Astrocyte of the hippocampus (primary cell): ENCODE measurements at regions not wholly inside any gene's neighbourhood (a gene's known extent, or its start where the extent isn't known, plus 50 kb on each side); places are given as distances from the start of the nearest gene placed in this dataset.
"Not testable (repeated sequence)": the region's sequence is repeated elsewhere in the genome, so short reads cannot be mapped to it uniquely, and the experiment has no call there.

ENCODE experiments used
- DNase-seq: peaks from one replicate; pipeline ENCODE4 v3.0.0; 2011; ENCODE audit warnings: low read depth, low spot score

- DNase-seq, result no peak
These were observed 112.1 kb downstream of the CENPF start for GRCh38 chr1:214715126-214715525.

GRCh38 chr1:214717351-214717750 is 114.4 kb downstream of the CENPF start:
- DNase-seq, result no peak

DNA sequence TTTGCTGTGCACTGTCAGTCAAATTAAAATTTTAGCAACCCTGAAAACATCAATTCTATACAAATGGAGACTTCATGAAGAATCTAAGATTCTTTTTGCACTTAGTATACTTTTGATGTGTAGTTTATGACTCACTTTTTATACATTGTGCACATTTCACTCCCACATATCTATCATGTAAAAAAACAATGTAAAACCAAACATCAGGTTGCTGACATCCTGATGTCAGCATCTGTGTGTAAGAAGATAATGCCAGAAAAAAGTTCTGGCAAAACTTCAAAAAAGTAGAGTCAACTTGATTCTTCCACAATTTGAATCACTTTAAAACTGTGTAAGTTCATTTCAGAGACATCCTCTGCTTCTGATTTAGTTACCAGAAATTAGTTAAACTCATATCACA is 115.7 kb downstream of the CENPF start:
- DNase-seq, result no peak

GRCh38 chr1:214719207-214719606 is 116.2 kb downstream of the CENPF start:
- DNase-seq, result peak; percentile 47

GRCh38 chr1:214720561-214720960 is 117.6 kb downstream of the CENPF start:
- no peak for DNase-seq

DNA sequence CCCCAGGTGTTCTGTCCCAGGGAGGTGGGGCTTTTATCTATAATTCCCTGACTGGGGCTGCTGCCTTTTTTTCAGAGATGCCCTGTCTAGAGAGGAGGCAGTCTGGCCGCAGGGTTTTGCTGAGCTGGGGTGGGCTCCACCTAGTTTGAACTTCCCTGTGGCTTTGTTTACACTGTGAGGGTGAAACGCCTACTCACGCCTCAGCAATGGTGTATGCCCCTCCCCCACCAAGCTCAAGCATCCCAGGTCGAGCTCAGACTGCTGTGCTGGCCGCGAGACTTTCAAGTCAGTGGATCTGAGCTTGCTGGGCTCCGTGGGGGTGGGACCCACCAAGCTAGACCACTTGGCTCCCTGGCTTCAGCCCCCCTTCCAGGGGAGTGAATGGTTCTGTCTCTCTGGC is 124.3 kb downstream of the CENPF start:
- DNase-seq, result no peak

GRCh38 chr1:214739621-214740238 is 136.7 kb downstream of the CENPF start:
- no peak for DNase-seq

DNA sequence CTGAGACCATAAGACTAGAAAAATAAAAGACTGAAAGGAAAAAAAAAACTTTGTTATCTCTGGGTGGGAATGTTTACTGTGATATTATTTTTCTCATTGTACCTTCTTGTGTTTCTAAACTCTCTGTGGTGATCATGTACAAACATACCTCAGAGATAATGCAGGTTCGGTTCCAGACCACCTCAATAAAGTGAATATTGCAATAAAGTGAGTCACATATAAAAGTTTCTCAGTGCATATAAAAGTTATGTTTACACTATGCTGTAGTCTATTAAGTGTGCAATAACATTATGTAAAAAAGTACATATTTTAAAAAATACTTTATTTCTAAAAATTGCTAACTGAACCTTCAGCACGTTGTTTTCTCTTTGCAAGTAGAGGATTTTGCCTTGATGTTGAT is 137.5 kb downstream of the CENPF start:
- no peak for DNase-seq

GRCh38 chr1:214747050-214747635 is 144.1 kb downstream of the CENPF start:
- DNase-seq, result peak; percentile 19

GRCh38 chr1:214753236-214753852 is 150.3 kb downstream of the CENPF start:
- DNase-seq, result no peak

DNA sequence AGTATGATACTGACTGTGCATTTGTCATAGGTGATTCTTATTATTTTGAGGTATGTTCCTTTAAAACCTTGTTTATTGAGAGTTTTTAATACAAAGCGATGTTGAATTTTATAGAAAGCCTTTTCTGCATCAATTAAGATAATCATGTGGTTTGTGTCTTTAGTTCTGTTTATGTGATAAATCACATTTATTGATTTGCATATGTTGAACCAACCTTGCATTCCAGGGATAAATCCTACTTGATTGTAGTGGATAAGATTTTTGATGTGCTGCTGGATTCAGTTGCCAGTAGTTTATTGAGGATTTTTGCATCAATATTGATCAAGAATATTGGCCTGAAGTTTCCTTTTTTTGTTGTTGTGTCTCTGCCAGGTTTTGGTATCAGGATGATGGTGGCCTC is 158.0 kb downstream of the CENPF start:
- no peak for DNase-seq

DNA sequence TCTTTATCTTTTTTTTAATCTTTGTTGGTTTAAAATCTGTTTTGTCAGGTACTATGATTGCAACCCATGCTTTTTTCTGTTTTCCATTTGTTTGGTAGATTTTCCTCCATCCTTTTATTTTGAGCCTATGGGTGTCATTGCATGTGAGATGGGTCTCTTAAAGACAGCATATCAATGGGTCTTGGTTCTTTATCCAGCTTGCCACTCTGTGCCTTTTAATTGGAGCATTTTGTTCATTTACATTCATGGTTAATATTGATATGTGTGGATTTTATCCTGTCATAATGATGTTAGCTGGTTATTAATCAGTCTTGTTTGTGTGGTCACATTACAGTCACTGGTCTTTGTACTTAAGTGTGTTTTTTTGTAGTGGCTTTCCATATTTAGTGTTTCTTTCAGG is 159.9 kb downstream of the CENPF start:
- DNase-seq, result no peak

- no peak for DNase-seq
These were observed 161.5 kb downstream of the CENPF start for GRCh38 chr1:214764502-214764901.

GRCh38 chr1:214767221-214767620 is 164.2 kb downstream of the CENPF start:
- no peak for DNase-seq

DNA sequence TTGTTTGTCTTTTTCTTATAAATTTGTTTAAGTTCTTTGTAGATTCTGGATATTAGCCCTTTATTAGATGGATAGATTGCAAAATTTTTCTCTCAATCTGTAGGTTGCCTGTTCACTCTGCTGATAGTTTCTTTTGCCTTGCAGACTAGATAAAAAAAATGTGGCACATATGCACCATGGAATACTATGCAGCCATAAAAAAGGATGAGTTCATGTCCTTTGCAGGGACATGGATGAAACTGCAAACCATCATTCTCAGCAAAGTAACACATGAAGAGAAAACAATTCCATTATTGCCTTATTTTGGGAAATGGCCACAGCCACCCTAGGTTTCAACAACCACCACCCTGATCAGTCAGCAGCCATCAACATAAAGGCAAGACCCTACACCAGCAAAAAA is 166.7 kb downstream of the CENPF start:
- DNase-seq, result not testable (repeated sequence)

DNA sequence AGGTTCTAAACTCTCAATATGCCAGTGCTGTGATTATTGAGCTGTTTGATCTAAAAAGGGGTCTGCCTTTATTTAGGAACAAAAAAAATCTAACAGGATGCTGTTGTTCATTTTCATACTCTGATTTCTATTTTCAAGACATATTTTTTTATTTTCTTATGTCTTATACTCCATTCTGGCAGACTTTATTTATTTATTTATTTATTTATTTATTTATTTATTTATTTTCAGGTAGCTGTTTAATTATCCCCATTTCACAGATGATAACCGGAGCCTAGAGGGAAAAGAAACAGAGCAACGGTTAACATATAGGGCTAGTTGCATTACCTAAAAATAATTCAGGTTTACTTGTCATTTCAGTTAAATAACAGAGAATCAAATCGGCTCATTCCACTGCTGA is 174.4 kb downstream of the CENPF start:
- DNase-seq, result no peak

DNA sequence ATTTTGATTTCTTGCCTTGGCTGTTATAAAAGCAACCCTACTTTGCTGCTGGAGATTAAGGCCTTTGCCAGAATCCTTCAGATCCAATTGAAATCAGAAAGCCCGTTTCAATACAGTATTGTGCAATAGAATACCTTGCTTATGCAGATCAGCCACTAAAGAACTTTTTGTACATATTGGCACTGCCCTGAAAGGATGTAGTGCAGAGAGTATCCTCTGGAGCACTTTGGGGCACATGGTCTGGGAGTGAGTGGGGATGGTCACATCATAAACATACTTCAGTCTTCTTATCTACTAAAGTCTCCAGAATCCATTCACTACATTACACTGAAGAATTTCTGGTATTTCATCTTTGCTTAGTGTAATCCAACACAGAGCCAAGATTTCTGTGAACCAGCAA is 189.0 kb downstream of the CENPF start:
- DNase-seq, result peak; percentile 61

DNA sequence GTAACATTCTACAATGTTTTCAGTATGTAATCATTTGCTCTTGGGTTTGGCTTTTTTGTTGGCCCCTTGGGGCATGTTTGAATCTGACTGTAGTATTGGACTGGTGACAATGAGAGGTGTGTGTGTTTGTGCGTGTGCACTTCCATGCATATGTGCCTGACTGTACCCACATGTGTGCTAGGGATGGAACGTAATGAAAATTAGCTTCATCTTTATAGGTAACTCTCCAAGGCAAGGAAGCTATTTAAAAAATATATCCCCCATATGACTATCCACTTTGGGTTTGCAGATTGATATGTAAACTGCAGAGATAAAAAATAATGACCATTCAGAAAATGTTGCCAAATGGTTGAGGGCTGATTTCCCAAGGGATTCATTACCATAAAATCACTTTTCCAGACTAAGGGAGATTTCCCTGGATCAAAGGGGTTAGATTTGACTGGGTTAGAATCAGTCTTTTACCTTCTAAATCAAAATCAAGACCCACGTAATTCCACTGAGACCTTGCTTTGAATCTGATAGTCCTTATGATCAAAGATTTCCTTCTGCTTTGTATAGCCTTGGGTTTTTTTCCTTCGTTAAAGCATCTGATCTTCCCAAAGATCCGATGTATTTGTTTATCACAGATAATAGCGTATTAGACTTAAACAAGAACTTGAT is 189.7 kb downstream of the CENPF start:
- no peak for DNase-seq

GRCh38 chr1:214793708-214794107 is 190.7 kb downstream of the CENPF start:
- no peak for DNase-seq

DNA sequence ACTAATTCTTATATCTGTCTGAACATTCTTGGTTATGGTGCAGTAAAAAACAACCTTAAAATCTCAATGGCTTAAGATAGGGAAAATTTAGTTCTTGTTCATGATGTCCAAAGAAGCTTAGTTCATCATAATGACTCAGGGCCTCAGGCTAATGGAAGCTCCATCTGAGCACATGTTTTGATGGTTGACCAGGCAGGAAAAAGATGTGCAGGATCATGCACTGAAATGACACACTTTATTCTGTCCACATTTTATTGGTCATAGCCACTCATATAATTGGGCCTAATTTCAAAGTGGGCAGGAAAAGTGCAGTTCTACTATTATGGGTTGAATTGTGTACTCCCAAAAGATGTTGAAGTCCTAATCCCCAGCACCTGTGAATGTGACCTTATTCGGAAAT is 198.2 kb downstream of the CENPF start:
- no peak for DNase-seq

- DNase-seq, result peak; percentile 24
These were observed 206.0 kb downstream of the CENPF start for GRCh38 chr1:214808845-214809460.

DNA sequence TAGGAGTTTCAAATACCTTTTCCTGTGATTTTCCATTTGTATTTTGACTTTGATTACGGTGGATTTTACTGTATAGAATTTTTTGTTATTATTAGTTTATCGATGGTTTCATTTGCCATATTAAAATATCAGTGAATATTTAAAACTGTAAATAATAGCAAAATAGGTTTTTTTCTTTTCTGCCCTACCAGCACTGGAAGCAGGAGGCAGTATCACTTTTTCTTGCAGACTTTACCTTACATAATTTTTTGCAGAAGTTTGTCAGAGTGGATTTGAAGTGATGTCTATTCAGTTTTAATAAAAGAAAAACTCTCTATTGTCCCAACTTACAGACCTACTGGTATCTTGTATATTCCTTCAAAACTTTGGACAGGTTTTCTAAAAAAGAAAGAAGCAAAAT is 213.6 kb downstream of the CENPF start:
- no peak for DNase-seq
